Neutrophil (primary cell): ENCODE measurements at regions not wholly inside any gene's neighbourhood (a gene's known extent, or its start where the extent isn't known, plus 50 kb on each side); places are given as distances from the start of the nearest gene placed in this dataset.

ENCODE experiments used
- H3K27ac ChIP-seq: fragments of 200-600 bp; sonication (generic); 2 replicates; pipeline ENCODE4 v1.5.1; 2016; ENCODE audit warnings: mild to moderate bottlenecking, moderate library complexity
- H3K27me3 ChIP-seq: fragments of 200-600 bp; sonication (generic); 2 replicates; pipeline ENCODE4 v1.6.0; 2016; ENCODE audit warnings: mild to moderate bottlenecking
- H3K36me3 ChIP-seq: fragments of 200-600 bp; sonication (generic); 2 replicates; pipeline ENCODE4 v1.5.1; 2017
- H3K4me1 ChIP-seq, 2 experiments: fragments of 200-600 bp in 1 of 2; sonication (generic) in 1 of 2; 1 replicate in 1 of 2; 2 replicates in 1 of 2; pipeline versions ENCODE4 v1.5.1 to v1.6.1; 2013 to 2016; ENCODE audit warnings: low read depth in 1 of 2, low read length in 1 of 2, mild to moderate bottlenecking in 1 of 2, moderate library complexity in 1 of 2; ENCODE audit not compliant: control insufficient read depth in 1 of 2, insufficient read depth in 1 of 2
- H3K4me3 ChIP-seq, 2 experiments: fragments of 200-600 bp in 1 of 2; sonication (generic) in 1 of 2; 1 replicate in 1 of 2; 2 replicates in 1 of 2; pipeline ENCODE4 v1.5.1; 2013 to 2016; ENCODE audit warnings: low read depth in 1 of 2, low read length in 1 of 2, mild to moderate bottlenecking in 1 of 2, moderate library complexity in 1 of 2
- H3K9me3 ChIP-seq: fragments of 200-600 bp; sonication (generic); 2 replicates; pipeline ENCODE4 v1.5.1; 2016
- TF ChIP-seq, protein P1 (sequence below): fragments of 200-600 bp; sonication (generic); IDR thresholded peaks from 2 replicates; pipeline ENCODE4 v1.5.1; 2016; ENCODE audit warnings: antibody characterized with exemption

DNA sequence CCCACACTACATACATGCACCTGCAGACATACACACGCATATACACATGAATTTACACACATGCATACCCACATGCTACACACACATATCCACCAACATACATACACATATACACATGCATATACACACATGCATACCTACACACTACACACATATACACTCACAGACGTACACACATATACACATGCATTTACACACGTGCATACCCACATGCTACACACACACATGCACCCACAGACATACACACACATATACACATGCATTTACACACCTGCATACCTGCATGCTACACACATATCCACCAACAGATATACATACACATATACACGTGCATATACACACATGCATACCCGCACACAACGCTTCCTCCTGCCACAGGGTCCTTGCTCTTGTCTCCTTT lies 61.2 kb upstream of the SLC25A33 start:
- H3K36me3 ChIP-seq: no peaks in the 10 kb centered on the region
- H3K4me1 ChIP-seq: no peaks in the 10 kb centered on the region
- no peak overlapping the region for H3K27ac ChIP-seq
- H3K4me3 ChIP-seq: no peak overlapping the region
- no peaks in the 10 kb centered on the region for H3K9me3 ChIP-seq
- H3K27me3 ChIP-seq: peaks cover 23% of the 10 kb centered on the region
- TF ChIP-seq, protein P1, sequence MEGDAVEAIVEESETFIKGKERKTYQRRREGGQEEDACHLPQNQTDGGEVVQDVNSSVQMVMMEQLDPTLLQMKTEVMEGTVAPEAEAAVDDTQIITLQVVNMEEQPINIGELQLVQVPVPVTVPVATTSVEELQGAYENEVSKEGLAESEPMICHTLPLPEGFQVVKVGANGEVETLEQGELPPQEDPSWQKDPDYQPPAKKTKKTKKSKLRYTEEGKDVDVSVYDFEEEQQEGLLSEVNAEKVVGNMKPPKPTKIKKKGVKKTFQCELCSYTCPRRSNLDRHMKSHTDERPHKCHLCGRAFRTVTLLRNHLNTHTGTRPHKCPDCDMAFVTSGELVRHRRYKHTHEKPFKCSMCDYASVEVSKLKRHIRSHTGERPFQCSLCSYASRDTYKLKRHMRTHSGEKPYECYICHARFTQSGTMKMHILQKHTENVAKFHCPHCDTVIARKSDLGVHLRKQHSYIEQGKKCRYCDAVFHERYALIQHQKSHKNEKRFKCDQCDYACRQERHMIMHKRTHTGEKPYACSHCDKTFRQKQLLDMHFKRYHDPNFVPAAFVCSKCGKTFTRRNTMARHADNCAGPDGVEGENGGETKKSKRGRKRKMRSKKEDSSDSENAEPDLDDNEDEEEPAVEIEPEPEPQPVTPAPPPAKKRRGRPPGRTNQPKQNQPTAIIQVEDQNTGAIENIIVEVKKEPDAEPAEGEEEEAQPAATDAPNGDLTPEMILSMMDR: no peak

DNA sequence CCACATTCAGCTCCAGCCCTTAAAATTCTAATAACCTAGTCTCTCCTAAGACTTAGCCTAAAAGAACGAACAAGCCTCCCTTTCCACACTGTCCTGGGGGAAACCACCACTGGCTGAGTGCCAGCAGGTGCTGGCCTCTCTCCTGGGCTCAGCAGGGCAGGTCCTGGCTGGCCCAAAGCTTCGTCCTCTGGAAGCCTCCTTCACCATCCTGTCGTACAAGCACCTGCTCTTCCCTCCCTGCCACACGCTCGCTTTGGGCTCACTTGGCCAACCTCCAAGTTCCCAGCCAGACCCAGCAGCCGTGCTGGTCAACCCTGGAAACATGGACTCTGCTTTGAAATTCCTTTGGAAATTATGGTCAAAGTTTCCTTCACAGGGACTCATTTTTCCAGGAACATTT lies 58.2 kb upstream of the SLC25A33 start:
- no peaks in the 10 kb centered on the region for H3K36me3 ChIP-seq
- H3K4me1 ChIP-seq: no peaks in the 10 kb centered on the region
- H3K9me3 ChIP-seq: no peaks in the 10 kb centered on the region
- H3K27me3 ChIP-seq: peaks cover 8% of the 10 kb centered on the region
- H3K4me3 ChIP-seq: no peak overlapping the region
- H3K27ac ChIP-seq: no peak overlapping the region
- TF ChIP-seq, protein P1: no peak

DNA sequence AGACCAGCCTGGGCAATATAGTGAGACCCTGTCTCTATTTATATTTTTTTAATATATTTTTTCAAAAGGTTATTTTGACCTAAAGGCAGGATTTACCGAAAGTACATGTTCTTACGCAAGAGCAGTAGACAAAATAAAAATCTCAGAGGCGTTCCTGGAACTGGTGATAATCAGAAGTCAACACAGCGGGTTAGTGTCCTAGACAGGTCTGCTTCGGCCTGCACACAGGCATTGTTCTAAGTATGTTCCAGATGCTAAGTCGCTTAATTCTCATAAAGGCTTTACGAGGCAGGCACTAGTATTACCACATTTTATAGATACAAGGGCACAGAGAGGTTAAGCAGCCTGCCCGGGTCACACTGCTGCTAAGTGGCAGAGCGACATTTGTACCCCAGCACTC lies 56.9 kb upstream of the SLC25A33 start:
- Histone ChIP-seq H3K4me1 (no peaks in the 10 kb centered on the region), H3K9me3 (no peaks in the 10 kb centered on the region), H3K27me3 (peaks cover 3% of the 10 kb centered on the region), H3K4me3 (no peak overlapping the region), H3K27ac (no peak overlapping the region), H3K36me3 (no peaks in the 10 kb centered on the region)
- TF ChIP-seq, protein P1: no peak

DNA sequence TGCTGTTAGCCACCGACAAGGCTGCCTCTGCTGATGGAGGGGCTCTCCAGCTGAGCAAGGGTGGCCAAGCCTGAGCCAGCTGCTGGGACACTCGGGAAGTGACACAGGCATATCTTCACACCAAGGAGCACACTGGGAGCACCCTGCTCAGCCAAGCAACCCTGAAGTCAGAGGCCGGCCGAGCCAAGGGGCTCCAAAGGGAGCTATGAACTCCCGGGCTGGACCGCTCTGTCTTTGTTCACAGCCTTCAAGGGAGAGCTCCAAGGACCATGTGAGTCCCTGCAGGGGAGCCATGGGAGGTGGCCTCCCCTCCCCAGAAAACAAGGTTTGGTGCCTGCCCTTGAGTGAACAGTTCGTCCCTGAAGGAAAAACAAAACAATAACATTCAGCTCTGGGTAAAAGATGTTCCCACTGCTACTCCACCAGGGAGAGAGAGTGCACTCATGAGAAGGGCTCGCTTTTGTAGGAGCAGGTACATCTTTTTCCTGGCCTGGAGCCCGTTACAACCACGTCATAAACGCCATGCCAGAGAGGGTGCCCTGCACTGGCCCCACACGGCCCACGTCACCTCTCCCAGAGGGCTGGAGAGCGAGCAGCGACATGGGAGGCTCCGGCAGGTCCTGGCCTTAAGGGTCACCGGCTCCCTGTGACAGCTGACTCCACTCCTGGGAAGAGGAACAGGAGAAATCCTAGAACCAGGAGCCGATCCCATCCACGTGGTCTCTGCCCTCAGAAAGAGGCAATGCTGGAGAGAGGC lies 56.3 kb upstream of the SLC25A33 start:
- Histone ChIP-seq H3K27ac (no peak overlapping the region), H3K36me3 (no peaks in the 10 kb centered on the region), H3K27me3 (peaks cover 3% of the 10 kb centered on the region), H3K4me1 (no peaks in the 10 kb centered on the region), H3K4me3 (no peak overlapping the region), H3K9me3 (no peaks in the 10 kb centered on the region)
- TF ChIP-seq, protein P1: no peak

DNA sequence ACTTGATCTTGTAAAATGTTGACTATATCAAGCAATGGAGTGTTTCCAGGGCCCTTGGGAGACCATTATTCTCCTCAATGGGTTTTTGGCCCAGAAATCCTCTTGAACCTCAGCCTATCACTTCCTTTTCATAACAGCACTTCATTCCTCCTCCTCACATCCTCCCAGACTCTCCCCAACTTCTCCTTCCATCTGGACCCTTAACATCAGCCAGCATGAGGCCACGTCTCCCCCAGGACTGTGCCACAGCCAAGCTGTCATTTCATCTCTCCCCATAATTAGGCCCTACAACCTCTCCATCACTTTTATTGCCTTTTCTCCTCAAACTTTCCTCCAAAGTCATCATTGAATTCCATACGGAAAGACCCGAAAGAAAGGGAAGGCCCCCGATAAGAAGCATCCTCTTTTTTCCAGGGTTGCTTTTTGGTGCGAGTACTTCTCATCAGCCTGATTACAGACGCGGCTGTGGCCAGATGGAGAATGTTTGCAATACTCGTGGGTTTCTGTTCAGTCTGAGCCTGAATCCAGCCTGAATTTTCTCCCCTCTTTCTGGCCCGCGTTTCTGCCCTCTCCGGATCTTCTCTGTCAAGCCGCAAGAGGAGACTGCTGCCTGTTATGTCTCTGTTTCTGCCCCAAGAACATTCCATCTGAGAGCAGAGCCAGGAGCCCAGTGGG lies 52.7 kb upstream of the SLC25A33 start:
- no peak overlapping the region for H3K4me3 ChIP-seq
- H3K36me3 ChIP-seq: no peaks in the 10 kb centered on the region
- no peak overlapping the region for H3K27ac ChIP-seq
- H3K4me1 ChIP-seq: no peaks in the 10 kb centered on the region
- TF ChIP-seq, protein P1: no peak
- H3K9me3 ChIP-seq: no peaks in the 10 kb centered on the region
- H3K27me3 ChIP-seq: peaks cover 3% of the 10 kb centered on the region
